Neuronal stem cell (in vitro differentiated cells): ENCODE measurements at regions not wholly inside any gene's neighbourhood (a gene's known extent, or its start where the extent isn't known, plus 50 kb on each side); places are given as distances from the start of the nearest gene placed in this dataset.

ENCODE experiments used
- DNase-seq: peaks from one replicate; pipeline ENCODE4 v3.0.0-alpha.2; 2013; ENCODE audit warnings: low spot score
- H2AFZ ChIP-seq: one replicate; pipeline ENCODE4 v1.6.1; 2013; ENCODE audit warnings: mild to moderate bottlenecking, low read length, inconsistent platforms
- H2AK5ac ChIP-seq: 2 replicates; pipeline ENCODE4 v1.6.1; 2013; ENCODE audit warnings: low read depth, mild to moderate bottlenecking, inconsistent platforms, low read length, moderate library complexity, mixed read lengths
- H2BK120ac ChIP-seq: 2 replicates; pipeline ENCODE4 v1.6.1; 2013; ENCODE audit warnings: low read depth, mild to moderate bottlenecking, inconsistent platforms, low read length, moderate library complexity, mixed read lengths
- H2BK12ac ChIP-seq: one replicate; pipeline ENCODE4 v1.6.1; 2013; ENCODE audit warnings: low read length, inconsistent platforms
- H2BK15ac ChIP-seq: 2 replicates; pipeline ENCODE4 v1.6.1; 2013; ENCODE audit warnings: mild to moderate bottlenecking, low read length, inconsistent platforms, mixed read lengths
- H2BK5ac ChIP-seq: one replicate; pipeline ENCODE4 v1.6.1; 2013; ENCODE audit warnings: inconsistent platforms, mild to moderate bottlenecking, low read length, moderate library complexity
- H3K14ac ChIP-seq: one replicate; pipeline ENCODE4 v1.6.1; 2013; ENCODE audit warnings: low read length, inconsistent platforms
- H3K18ac ChIP-seq: 2 replicates; pipeline ENCODE4 v1.6.1; 2013; ENCODE audit warnings: low read length, inconsistent platforms
- H3K23ac ChIP-seq: 2 replicates; pipeline ENCODE4 v1.6.1; 2013; ENCODE audit warnings: low read depth, mild to moderate bottlenecking, mixed read lengths, low read length, inconsistent platforms; ENCODE audit not compliant: poor library complexity
- H3K27ac ChIP-seq: replicated peaks from 3 replicates; pipeline ENCODE4 v1.5.1; 2013; ENCODE audit warnings: low read length, inconsistent platforms
- H3K27me3 ChIP-seq, 3 experiments: 2 replicates each; pipeline ENCODE4 v1.6.1; 2013; ENCODE audit warnings: low read length in 3 of 3, mild to moderate bottlenecking in 2 of 3, inconsistent platforms in 1 of 3, low read depth in 1 of 3, mixed read lengths in 1 of 3, moderate library complexity in 1 of 3; ENCODE audit not compliant: control insufficient read depth in 3 of 3, insufficient read depth in 3 of 3
- H3K36me3 ChIP-seq, 2 donors: replicated peaks in 1 of 2; 2 replicates each; pipeline ENCODE4 v1.6.1; 2013; ENCODE audit warnings: low read length in 2 of 2; ENCODE audit not compliant: control insufficient read depth in 2 of 2, insufficient read depth in 2 of 2
- H3K4ac ChIP-seq: 2 replicates; pipeline ENCODE4 v1.6.1; 2013; ENCODE audit warnings: inconsistent platforms, mild to moderate bottlenecking, low read length, moderate library complexity
- H3K4me1 ChIP-seq, 2 donors: 1 replicate in 1 of 2; 2 replicates in 1 of 2; pipeline ENCODE4 v1.6.1; 2013; ENCODE audit warnings: low read length in 2 of 2, low read depth in 1 of 2; ENCODE audit not compliant: control insufficient read depth in 2 of 2, insufficient read depth in 1 of 2
- H3K4me2 ChIP-seq: one replicate; pipeline ENCODE4 v1.6.1; 2013; ENCODE audit warnings: mild to moderate bottlenecking, low read length, inconsistent platforms; ENCODE audit not compliant: insufficient read depth, poor library complexity, severe bottlenecking
- H3K4me3 ChIP-seq, 2 donors: 2 replicates each; pipeline ENCODE4 v1.5.1; 2013; ENCODE audit warnings: low read length in 2 of 2, mild to moderate bottlenecking in 2 of 2, inconsistent platforms in 1 of 2, moderate library complexity in 1 of 2
- H3K79me1 ChIP-seq: one replicate; pipeline ENCODE4 v1.6.1; 2013; ENCODE audit warnings: low read depth, mild to moderate bottlenecking, inconsistent platforms, low read length, moderate library complexity
- H3K9ac ChIP-seq: one replicate; pipeline ENCODE4 v1.6.1; 2013; ENCODE audit warnings: mild to moderate bottlenecking, low read depth, low read length, inconsistent platforms; ENCODE audit not compliant: poor library complexity
- H3K9me3 ChIP-seq, 2 donors: replicated peaks in 1 of 2; 2 replicates each; pipeline versions ENCODE3 to v1.6.1; 2013; ENCODE audit warnings: low read length in 2 of 2, mild to moderate bottlenecking in 2 of 2, inconsistent platforms in 1 of 2, low read depth in 1 of 2, mixed read lengths in 1 of 2, moderate library complexity in 1 of 2; ENCODE audit not compliant: control insufficient read depth in 2 of 2, insufficient read depth in 1 of 2
- H4K8ac ChIP-seq: one replicate; pipeline ENCODE4 v1.6.1; 2013; ENCODE audit warnings: low read depth, mild to moderate bottlenecking, inconsistent platforms, low read length, moderate library complexity
- H4K91ac ChIP-seq: one replicate; pipeline ENCODE4 v1.6.1; 2013; ENCODE audit warnings: low read length, low read depth, mild to moderate bottlenecking, inconsistent platforms; ENCODE audit not compliant: poor library complexity
- WGBS, 2 donors: extraction: QIAGEN DNeasy Blood & Tissue Kit; methylation state at CpG; one replicate each; pipeline ENCODE4 v1.1.7; 2013; ENCODE audit warnings: missing lambda C conversion rate in 2 of 2, mixed read lengths in 1 of 2; ENCODE audit not compliant: insufficient read length in 2 of 2, insufficient replicate concordance in 1 of 2; ENCODE audit errors: extremely low coverage in 2 of 2; 5-methylcytosine and 5-hydroxymethylcytosine counted together

GRCh38 chr12:105575235-105575634, 244.7 kb downstream of the C12orf75 start:
- Histone ChIP-seq H3K18ac (no peak overlapping the region), H2BK5ac (no peak overlapping the region), H3K23ac (no peak overlapping the region), H2BK120ac (no peak overlapping the region), H3K4me2 (no peak overlapping the region), H3K79me1 (no peaks in the 10 kb centered on the region), H4K91ac (no peak overlapping the region), H3K4me3 (no peak overlapping the region), H2BK12ac (no peak overlapping the region), H2AK5ac (no peak overlapping the region), H3K36me3 (no peaks in the 10 kb centered on the region), H2AFZ (no peak overlapping the region), H3K27ac (no peak overlapping the region), H3K9ac (no peak overlapping the region), H3K4me1 (no peaks in the 10 kb centered on the region), H4K8ac (no peak overlapping the region), H3K14ac (no peak overlapping the region), H2BK15ac (no peak overlapping the region), H3K27me3 (no peaks in the 10 kb centered on the region), H3K4ac (no peak overlapping the region), H3K9me3 (no peaks in the 10 kb centered on the region)
- no peak for DNase-seq
- no CpG with 5 or more reads among the region's 2 CpGs for WGBS, 2 donors

- H3K4me3 ChIP-seq: no peak overlapping the region
- H3K36me3 ChIP-seq: no peaks in the 10 kb centered on the region
- no peaks in the 10 kb centered on the region for H3K4me1 ChIP-seq
- no peak overlapping the region for H3K14ac ChIP-seq
- H2BK5ac ChIP-seq: no peak overlapping the region
- no peak overlapping the region for H3K4me2 ChIP-seq
- H4K8ac ChIP-seq: no peak overlapping the region
- no peaks in the 10 kb centered on the region for H3K79me1 ChIP-seq
- no peak overlapping the region for H3K18ac ChIP-seq
- no peak overlapping the region for H3K23ac ChIP-seq
- H2AK5ac ChIP-seq: no peak overlapping the region
- H3K4ac ChIP-seq: no peak overlapping the region
- no CpG with 5 or more reads among the region's 2 CpGs for WGBS, 2 donors
- DNase-seq: no peak
- H3K9ac ChIP-seq: no peak overlapping the region
- no peak overlapping the region for H2BK120ac ChIP-seq
- H3K27ac ChIP-seq: no peak overlapping the region
- H3K27me3 ChIP-seq: no peaks in the 10 kb centered on the region
- H3K9me3 ChIP-seq: no peaks in the 10 kb centered on the region
- H2AFZ ChIP-seq: no peak overlapping the region
- no peak overlapping the region for H2BK15ac ChIP-seq
- no peak overlapping the region for H4K91ac ChIP-seq
- no peak overlapping the region for H2BK12ac ChIP-seq
Observed at GRCh38 chr12:105576261-105576660, 245.8 kb downstream of the C12orf75 start.

DNA sequence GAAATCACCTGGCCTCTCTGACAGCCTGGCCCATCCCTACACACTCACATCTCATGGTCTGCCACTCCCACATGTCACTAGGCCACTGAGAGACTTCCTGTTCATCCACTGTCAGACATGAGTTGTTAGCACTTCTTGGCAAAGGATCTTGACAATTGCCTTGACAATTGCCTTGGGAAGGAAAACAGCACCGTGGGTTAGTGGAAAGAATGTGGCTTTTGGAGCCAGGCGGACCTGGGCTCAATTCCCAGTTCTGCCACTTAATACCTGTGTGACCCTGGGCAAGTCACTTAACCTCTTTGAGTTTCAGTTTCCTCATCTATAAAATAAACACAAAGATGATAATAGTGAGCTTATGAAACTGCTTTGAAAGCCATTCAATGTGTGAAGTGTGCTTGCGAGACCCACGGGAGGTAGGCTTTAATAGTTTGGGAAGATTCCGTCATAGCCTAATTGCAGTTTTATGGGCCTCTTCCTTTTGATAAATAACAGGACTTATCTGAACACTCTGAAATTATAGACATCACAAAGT, 250.4 kb downstream of the C12orf75 start:
- Histone ChIP-seq H3K4me1 (peaks cover 0 to 5% of the 10 kb centered on the region in 2 donors), H3K4me2 (no peak overlapping the region), H3K9me3 (no peaks in the 10 kb centered on the region), H2BK120ac (no peak overlapping the region), H3K4ac (no peak overlapping the region), H3K27me3 (no peaks in the 10 kb centered on the region), H4K91ac (no peak overlapping the region), H2AFZ (no peak overlapping the region), H3K4me3 (no peak overlapping the region), H3K9ac (no peak overlapping the region), H3K27ac (no peak overlapping the region), H3K79me1 (no peaks in the 10 kb centered on the region), H2BK15ac (no peak overlapping the region), H3K18ac (no peak overlapping the region), H2BK5ac (no peak overlapping the region), H2BK12ac (no peak overlapping the region), H2AK5ac (no peak overlapping the region), H3K23ac (no peak overlapping the region), H3K14ac (no peak overlapping the region), H4K8ac (no peak overlapping the region), H3K36me3 (no peaks in the 10 kb centered on the region)
- DNase-seq: no peak
- no CpG with 5 or more reads among the region's 5 CpGs for WGBS, 2 donors

- Histone ChIP-seq H3K23ac (no peak overlapping the region), H3K18ac (no peak overlapping the region), H3K4me3 (no peak overlapping the region), H3K9me3 (peaks cover 0 to 1% of the 10 kb centered on the region in 2 donors), H3K14ac (no peak overlapping the region), H3K27ac (no peak overlapping the region), H2BK15ac (no peak overlapping the region), H3K9ac (no peak overlapping the region), H3K27me3 (no peaks in the 10 kb centered on the region), H2AK5ac (no peak overlapping the region), H3K4me2 (no peak overlapping the region), H3K4ac (no peak overlapping the region), H2AFZ (no peak overlapping the region), H4K91ac (no peak overlapping the region), H4K8ac (no peak overlapping the region), H2BK12ac (no peak overlapping the region), H3K79me1 (no peaks in the 10 kb centered on the region), H2BK120ac (no peak overlapping the region), H3K4me1 (peaks cover 0 to 5% of the 10 kb centered on the region in 2 donors), H3K36me3 (no peaks in the 10 kb centered on the region), H2BK5ac (no peak overlapping the region)
- no peak for DNase-seq
- no CpG with 5 or more reads among the region's 6 CpGs for WGBS, 2 donors
Observed at GRCh38 chr12:105581420-105581819, 250.9 kb downstream of the C12orf75 start.
